Middle frontal gyrus (tissue), 1 donor: ENCODE measurements at regions not wholly inside any gene's neighbourhood (a gene's known extent, or its start where the extent isn't known, plus 50 kb on each side); places are given as distances from the start of the nearest gene placed in this dataset.
"Not testable (repeated sequence)": the region's sequence is repeated elsewhere in the genome, so short reads cannot be mapped to it uniquely, and the experiment has no call there.

Source experiments
- DNase-seq: peaks from one replicate; pipeline ENCODE4 v3.0.0-alpha.2; 2015; ENCODE audit warnings: low spot score; ENCODE audit errors: extremely low spot score

DNA sequence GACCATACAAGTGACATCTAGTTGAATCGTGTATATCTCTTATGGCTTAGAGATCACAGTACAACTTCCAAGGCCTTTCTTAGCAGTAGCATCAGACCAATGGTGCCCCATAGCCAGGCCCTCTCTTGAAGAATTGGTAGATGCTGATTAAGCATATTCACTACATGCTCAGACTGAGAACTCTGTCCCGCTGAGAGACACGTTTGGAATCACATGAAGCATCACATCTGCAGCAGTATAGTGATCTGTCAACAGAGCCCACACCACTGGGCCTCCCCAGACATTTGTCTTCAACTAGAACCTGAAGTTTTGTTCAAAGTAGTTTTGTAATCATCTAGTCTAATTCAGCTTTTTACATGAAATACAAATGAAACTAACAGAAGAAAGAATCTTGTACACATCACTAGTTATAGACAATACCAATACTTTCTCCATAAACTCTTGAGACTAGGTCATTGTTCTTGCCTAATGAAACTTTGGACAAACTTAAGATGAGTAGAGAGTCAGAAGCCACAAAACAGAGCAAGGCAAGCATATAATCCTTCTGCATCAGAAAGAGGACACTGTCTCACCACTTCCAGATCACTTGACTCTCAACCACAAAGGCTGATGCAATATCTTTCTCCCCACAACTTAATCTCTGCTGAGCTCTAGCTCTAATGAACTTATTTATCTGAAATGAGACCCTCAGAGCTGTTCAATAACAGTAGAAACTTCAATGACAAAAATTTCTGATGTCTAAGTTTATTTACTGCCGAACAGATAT, 182.7 kb downstream of the TBX18 start:
- no peak for DNase-seq

DNA sequence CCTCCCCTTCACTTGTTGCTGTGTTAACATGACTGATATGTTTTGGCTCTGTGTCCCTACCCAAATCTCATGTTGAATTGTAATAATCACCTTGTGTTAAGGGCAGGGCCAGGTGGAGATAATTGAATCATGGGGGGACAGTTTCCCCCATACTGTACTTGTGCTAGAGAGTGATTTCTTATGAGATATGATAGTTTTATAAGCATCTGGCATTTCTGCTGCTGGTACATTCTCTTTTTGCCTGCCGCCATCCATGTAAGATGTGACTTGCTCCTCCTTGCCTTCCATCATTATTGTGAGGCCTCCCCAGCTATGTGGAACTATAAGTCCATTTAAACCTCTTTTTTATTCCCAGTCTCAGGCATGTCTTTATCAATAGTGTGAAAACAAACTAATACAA, 185.0 kb downstream of the TBX18 start:
- DNase-seq = no peak

DNA sequence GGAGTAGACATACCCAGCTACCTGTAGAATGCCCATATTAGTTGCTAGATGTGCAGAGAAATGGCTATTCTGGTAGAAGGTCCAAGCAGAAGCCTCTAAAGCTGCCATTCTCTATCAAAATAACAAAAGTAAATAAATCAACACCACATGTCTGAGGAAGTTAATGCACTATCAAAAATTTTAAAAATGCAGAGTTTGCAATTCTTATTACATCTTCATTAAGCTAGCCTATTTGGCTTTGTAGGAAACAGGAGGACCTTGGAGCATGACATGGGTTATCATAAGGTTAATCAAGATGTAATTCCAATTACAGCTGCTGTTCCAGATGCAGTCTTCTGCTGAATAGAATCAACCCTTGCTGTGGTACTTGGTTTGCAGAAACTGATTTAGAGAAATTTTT, 188.4 kb downstream of the TBX18 start:
- no peak for DNase-seq

DNA sequence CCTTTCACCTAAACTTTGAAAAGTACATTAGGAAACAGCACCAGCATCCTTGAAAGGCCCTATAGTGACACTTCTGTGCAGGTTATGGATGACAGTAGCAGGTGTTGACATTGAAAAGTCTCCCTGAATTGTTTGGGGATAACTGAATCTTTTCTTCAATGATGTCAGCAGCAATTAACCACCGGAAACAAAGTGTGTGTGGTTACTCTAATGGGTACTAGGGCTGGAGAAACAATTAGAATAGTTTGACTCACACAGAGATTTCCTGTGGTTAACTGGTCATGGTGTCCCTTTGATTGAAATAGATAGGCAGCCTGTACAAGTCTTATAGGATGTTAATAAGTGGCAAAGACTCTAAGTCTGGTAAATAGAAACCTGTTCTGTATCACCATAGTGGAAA, 189.1 kb downstream of the TBX18 start:
- DNase-seq = no peak

DNA sequence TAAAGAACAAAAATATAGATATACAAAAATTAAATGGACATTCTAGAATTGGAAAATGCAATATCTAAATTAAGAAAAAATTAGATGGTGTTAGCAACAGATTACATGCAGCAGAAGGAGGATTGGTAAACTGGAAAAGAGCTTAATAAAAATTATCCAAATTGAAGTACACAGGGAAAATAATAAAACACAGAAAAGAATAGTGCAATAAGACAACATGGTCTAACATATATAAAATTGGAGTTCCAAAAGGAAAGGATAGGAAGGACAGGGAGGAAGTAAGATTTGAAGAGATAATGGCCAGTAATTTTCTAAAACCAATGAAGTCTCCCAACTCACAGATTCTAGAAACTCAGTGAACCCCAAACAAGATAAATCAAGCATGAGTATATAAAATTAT, 194.5 kb downstream of the TBX18 start:
- no peak for DNase-seq

DNA sequence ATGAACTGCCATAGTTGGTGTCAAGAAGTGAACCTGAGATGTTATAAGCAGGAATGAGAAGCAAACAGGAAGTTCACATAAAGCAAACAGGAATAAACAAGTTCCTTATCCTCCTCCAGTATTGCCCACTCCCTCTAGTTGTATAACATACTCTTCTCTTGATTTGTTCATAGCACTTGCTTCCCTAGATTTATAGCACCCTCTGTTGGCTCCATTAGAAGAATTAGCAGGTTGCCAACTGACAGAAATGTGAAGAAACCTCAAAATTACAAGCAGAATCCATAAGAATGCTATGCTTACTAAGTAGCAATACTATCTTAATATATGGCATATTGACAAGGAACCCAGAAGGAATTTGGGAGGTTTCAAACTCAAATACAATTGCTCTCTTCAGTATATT, 195.4 kb downstream of the TBX18 start:
- DNase-seq = no peak

DNA sequence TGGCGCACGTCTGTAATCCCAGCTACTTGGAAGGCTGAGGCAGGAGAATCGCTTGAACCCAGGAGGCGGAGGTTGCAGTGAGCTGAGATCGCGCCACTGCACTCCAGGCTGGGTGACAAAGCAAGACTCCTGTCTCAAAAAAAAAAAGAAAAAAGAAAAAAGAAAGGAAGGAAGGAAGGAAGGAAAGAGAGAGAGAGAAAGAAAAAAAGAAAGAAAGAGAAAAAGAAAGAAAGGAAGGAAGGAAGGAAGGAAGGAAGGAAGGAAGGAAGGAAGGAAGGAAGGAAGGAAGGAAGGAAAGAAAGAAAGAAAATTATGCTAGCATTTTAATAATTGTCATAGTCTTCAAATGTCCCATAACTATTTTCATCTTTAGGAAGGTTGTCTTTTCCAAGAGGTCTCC, 198.7 kb downstream of the TBX18 start:
- not testable (repeated sequence) for DNase-seq

DNA sequence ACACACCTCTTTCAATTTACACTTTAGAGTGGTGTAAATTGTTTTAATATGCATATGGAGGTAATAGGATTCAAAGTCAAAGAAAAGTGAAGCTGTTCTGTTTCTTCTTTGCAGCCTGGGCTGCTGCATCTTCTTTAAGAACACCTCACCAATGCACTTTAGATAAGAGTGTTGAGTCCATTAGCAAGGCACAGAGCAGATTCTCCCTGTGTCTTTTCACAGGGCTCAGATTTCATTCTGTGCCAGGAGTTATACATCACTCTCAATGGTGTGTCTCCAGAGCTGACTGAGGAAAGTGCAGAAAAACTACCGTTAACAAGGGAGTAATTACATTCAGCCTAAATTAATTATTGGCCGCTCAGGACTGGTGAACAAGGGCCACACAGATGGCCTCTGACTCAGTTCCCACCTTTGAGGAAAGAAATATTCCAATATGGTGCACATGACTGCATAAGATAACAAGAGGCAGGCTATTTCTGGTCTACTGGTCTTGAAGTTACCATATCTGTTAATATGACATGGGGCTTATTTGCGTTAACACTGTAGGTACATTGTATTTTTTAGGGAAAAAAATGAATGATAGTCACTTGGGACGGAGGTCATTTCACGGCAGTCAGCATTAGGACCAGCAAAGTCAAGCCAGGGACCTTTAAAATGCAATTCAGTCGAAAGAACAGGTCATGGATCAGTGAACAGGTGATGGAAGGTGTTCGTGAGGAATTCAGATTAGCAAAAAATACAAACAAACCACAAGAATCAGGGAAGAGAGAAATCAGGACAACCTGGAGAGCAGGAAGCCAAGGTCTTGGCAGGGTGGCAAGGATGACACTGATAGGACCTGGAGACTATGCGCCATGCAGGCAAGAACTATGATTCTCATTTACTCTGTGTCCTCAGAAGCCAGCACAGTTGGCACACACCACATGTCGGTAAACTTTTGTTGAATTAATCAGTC, 203.7 kb downstream of the TBX18 start:
- no peak for DNase-seq

DNA sequence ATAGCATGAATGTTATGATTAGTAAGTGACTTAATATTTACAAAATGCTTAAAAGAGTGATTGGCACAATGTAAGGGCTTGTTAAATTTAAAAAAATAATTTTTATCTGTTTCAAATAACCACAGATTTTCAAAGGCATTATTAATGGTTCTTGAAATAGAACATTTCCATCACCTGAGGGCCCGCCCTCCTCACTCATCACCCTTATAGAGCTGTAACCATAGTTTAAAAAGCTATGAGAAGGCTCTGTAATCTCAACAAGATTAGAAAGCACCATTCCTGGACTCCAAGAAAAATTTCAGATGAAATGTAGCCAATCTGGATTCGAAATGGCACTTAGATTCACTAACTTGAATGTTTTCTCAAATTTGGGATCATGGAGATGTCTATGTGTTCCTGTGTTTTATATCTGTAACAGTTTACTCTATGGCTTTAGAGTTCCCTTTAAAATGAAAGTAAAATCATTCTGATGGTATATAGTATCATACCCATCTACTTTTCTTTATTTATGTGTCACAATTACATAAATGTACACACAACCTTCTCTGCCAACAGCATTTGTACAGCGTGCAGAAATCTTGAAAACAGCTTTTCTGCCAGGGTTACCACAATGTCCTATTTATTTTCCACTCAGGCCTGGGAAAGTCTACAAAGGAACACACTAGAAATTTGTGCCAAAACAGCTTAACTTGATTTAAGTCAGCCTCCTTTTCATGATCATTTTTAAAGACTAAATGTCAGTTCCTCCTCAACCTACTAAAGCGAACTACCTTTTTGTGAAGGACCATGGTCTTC, 207.7 kb downstream of the TBX18 start:
- no peak for DNase-seq

DNA sequence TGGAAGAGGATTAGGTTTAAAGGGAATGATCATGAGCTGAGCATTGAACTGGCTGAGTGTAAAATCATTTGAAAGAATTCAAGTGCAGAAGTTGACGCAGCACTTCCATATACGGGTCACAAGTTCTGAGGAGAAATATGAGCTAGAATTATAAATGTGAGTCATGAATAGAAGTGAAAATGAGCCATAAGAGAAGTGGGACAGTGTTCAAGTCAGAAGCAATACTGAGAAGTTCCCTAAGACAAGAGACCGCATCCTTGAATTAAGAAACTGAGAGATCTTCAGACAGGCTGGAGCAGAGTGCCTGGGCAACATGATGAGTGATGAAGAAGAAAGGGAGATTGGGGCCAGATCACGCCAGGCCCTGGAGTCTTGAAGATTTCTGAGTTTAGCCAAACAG, 209.7 kb downstream of the TBX18 start:
- DNase-seq = no peak

DNA sequence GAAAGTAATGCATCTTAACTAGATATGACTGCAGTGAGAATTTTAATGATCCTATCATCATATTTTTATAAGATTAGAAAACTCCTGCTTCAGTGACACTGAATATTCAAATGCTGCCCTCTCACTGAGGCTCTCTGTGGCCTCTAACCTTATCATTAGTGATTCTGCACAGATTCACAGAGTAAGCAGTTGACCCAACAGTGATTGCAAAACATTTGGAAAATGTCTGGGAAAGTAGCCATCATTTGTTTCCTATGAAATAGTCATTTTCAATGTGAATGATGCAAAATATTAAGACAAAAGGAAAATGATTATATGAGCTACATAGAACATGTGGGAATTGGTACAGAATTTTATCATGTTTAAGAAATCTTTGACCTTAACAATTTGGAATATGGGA, 210.3 kb downstream of the TBX18 start:
- DNase-seq = no peak

DNA sequence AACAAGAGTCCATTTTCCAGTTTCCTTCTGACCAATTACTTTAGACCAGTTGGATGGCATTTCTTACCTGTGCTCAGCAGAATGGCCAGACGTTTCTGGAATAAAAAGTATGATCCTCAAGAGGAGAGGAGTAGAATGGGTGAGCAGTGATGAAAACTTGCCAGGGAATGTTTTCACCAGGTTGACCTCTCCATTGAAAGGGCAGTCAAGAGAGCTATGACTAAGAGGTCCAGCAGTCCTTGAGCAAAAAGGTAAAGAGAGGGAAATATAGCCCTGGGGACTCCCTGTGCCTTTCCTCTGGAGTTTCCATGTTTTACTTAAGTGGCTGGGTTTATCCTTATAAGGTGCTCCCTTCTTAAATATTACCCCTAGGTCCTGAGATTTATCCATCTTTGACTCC, 210.9 kb downstream of the TBX18 start:
- DNase-seq = no peak

DNA sequence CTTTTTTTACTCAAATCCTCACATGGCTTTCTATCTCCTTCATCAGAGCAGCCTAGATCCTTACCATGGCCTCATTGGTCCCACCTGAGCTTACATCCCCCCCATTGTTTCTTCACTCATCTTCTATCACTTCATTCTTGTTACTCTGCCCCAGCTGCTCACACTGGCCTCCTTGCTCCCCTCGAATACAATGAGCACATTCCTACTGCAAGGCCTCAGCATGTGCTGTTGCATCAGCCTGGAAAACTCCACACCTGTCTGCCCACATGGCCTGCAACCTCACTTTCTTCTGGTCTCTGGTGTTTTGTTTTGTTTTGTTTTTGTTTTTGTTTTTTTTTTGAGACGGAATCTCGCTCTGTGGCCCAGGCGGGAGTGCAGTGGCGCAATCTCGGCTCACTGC, 212.6 kb downstream of the TBX18 start:
- DNase-seq = no peak

DNA sequence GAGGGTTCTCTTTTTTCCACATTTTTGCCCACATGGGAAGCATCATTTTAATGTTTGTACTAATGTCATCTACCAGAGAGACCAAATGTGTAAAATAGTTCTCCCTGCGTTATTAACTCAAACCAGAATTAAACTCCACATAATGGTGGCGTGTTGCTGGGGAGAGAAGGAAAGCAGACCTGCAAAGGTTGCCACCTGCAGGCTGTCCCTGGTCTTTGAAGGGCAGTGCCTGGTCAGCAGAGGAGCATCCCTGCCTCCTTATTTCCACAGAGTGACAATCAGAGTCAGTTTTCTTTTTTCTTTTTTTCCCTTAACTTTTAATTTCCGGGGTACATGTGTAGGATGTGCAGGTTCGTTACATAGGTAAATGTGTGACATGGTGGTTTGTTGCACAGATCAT, 214.5 kb downstream of the TBX18 start:
- no peak for DNase-seq

DNA sequence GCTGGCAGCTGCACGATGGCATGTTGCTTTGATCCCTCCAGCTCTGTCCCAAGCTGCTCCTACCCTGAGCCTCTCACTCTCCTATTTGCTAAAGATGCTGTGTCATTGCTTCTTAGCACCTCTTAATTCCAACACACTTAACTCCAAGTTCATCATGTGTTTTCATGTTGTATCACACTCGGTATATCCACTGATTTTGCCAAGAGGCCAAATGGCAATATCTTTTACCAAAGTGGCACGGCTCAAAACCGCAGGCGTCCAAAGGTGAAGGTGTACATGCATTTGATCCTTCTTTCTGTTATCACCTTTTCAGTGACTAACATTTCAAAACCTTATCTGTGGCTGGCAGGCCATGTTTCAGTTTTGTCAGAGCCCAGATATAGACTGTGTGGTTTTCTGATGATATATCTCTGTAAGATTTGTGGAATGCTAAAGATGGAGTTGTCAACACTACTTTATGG, 217.0 kb downstream of the TBX18 start:
- no peak for DNase-seq

DNA sequence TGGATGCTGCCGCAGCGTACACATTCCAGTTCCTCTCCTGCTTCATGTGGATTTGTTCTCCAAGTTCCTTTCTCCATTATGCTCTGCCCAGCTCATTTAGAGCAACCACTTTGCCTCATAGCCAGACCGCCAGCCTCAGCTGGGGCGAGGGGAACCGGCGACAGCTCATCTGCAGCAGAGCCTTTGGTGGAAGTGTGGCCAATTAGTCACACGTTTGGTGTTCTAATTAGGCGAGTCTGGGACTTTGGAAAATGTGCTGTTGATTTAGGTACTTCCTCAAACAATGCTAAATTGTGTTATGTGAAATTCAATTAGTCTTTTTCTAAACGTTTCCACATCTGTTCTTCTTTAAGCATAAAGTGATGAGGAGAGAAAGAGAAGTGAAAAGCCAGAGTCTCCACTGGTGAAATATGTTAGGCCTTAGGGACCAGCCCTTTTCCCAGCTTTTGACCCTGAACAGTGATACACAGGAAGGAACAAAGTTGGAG, 217.9 kb downstream of the TBX18 start:
- no peak for DNase-seq

DNA sequence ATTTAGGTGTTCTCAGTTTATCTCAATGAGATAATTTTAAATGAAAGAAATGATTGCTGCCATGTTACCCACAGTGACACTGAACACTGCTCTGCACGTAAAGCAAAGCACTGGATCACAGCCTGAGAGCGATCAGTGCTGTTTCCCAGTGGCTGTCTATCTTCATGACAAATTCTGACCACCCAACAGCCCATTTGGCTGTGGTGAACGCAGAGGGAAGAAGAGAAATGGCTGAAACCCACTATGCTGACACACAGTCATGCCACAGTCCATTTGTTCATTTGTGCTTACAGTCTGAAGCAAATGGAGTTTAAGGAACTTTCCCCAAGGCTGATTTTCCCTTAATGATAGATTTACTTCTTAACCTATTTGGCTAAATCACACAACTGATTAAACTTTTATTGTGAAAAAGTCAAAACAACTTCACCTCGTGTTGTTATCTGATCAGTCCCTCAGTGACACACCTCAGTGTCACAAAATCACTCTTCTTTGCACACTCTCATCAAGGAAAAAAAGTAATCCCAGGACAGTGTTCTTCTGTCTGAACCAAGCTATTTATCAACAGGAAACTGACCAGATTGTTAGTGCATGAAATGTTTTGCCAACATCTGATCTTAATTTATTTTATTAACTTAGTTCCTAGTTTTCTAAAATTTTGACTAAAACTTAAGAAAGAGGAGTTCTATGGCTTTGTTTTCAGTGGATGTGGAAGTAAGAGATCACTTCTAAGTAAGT, 225.1 kb downstream of the TBX18 start:
- no peak for DNase-seq

DNA sequence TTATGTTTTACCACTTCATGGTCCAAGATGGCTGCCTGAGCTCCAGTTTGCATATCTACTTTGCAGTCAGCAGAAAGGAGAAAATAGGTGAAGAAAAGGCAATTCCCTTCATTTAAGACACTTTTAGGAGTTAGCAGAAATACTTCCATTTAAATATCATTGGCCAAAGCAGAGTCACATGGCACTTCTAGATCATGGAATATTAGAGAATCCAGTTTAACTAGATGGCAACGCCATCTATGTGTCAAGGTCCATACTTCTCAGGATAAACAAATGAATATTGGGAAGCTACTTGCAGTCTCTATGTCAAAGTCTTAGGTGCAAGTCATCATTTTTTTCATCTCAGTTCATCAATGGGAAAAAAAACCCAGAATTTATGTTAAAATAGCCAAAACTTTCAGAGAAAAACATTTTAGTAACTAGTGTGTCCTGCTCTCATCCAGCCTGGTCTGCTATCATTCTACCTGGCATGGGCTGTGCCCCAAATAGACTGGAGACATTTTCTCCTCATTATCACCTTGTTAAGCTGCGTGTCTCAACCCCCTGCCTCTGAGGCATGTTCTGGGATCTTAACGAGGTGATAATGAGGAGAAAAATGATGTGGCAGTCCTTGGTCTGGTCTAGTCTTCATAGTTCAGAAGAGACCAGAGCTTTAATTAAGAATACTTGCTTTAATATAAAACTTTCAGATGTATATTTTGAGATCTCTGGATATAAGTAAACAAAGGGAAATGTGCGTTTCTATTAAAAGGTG, 227.3 kb downstream of the TBX18 start:
- DNase-seq = no peak

DNA sequence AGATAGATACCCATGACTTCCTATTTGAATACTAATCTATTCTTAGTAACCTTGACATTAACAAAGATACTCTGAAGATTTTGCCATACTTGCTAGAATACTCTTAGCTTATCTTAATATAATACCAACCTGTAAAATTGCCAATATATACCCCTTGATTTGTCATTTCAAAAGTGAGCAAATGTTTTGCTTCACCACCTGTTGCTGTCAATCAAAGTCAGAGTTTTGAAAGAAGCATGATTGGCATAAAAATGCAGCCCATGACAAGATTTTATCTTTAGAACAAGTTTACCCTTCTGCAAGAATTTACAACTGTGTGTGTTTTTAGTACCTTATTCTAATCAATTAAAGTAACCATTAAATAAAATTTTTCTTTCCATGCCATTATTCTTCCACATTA, 236.2 kb downstream of the TBX18 start:
- DNase-seq = no peak

DNA sequence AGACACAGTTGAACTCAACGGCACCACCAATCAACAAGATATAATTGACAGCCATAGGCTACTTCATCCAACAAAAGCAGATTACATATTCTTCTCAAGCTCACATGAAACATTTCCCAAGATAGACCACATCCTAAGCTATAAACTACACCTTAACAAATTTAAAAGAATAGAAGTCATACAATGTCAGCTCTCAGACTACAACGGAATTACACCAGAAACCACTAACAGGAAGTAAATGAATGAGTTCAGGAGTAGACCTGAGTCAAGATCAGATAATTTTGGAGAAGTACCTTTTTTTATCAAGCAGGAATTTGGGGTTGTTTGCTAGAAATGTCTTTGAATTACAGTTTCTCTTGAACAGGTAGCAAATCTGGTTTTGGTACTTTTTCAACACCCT, 237.8 kb downstream of the TBX18 start:
- DNase-seq = no peak
